ENCODE measurements at regions not wholly inside any gene's neighbourhood (a gene's known extent, or its start where the extent isn't known, plus 50 kb on each side); places are given as distances from the start of the nearest gene placed in this dataset.
"Not testable (repeated sequence)": the region's sequence is repeated elsewhere in the genome, so short reads cannot be mapped to it uniquely, and the experiment has no call there.

GRCh38 chr4:4019071-4019470 lies 207.7 kb downstream of the OTOP1 start:
- not testable (repeated sequence) for TF ChIP-seq POLR2A (IDR thresholded peaks at IDR 0.05); CTCF (IDR thresholded peaks at IDR 0.05 in 4 of 5, conservative IDR thresholded peaks at IDR 0.05 in 1 of 5)

All from gastrocnemius medialis (tissue), 4 donors.